Endothelial cell of umbilical vein (primary cell): ENCODE measurements at regions not wholly inside any gene's neighbourhood (a gene's known extent, or its start where the extent isn't known, plus 50 kb on each side); places are given as distances from the start of the nearest gene placed in this dataset.

Experiments
- BruUV-seq: library from RNA; stranded (reverse); fragments of 400-500 nt; replicated peaks from 2 replicates; lab custom pipeline; 2021; lab: Mats Ljungman, UMichigan
- CTCF ChIA-PET: fragments of 300-600, 350-600 bp; sonication (Branson Sonifier 250); formaldehyde crosslinking; loops from one replicate; lab custom pipeline; 2021; ENCODE audit warnings: antibody characterized with exemption, inconsistent platforms; lab: Charles Lee
- POLR2A ChIA-PET: fragments of 300-600, 350-600 bp; sonication (Branson Sonifier 250); formaldehyde crosslinking; loops from one replicate; lab custom pipeline; 2021; ENCODE audit warnings: antibody characterized with exemption, inconsistent platforms; lab: Charles Lee
- DNase-seq: peaks from one replicate; pipeline ENCODE4 v3.0.0-alpha.2; 2011; ENCODE audit warnings: low read depth, low spot score
- FAIRE-seq: peaks from 2 replicates; lab custom pipeline; 2011; peaks lifted over from hg19 to GRCh38; lab: Jason Lieb, UNC
- H2AFZ ChIP-seq: 2 replicates; pipeline ENCODE4 v1.6.0; 2012; ENCODE audit warnings: low read depth, low read length, control low read depth, inconsistent platforms
- H3K27ac ChIP-seq: 2 replicates; pipeline ENCODE4 v1.5.1; 2011; ENCODE audit warnings: low read depth, mild to moderate bottlenecking, control low read depth, low read length, moderate library complexity; ENCODE audit not compliant: insufficient read depth
- H3K27me3 ChIP-seq, 2 experiments: 2 replicates each; pipeline versions ENCODE4 v1.6.0 to v1.6.1; 2011; ENCODE audit warnings: low read length in 2 of 2, mixed read lengths in 1 of 2; ENCODE audit not compliant: control insufficient read depth in 2 of 2, insufficient read depth in 2 of 2
- H3K36me3 ChIP-seq, 2 experiments: 2 replicates in 1 of 2; 3 replicates in 1 of 2; pipeline ENCODE4 v1.5.1; 2011; ENCODE audit warnings: low read length in 2 of 2, mild to moderate bottlenecking in 1 of 2, moderate library complexity in 1 of 2; ENCODE audit not compliant: control insufficient read depth in 2 of 2, insufficient read depth in 2 of 2; ENCODE audit errors: extremely low read depth in 1 of 2
- H3K4me1 ChIP-seq: 3 replicates; pipeline ENCODE4 v1.5.1; 2011; ENCODE audit warnings: mild to moderate bottlenecking, low read length; ENCODE audit not compliant: control insufficient read depth, insufficient read depth; ENCODE audit errors: extremely low read depth
- H3K4me2 ChIP-seq: 2 replicates; pipeline ENCODE4 v1.6.1; 2011; ENCODE audit warnings: low read length, control low read depth, mixed read lengths; ENCODE audit not compliant: insufficient read depth
- H3K4me3 ChIP-seq, 3 experiments: fragments of 200-600 bp in 1 of 3; sonication (generic), shearing (Covaris generic) in 1 of 3; replicated peaks in 1 of 3; 2 replicates each; pipeline ENCODE4 v1.5.1; 2011 to 2016; ENCODE audit warnings: control low read depth in 3 of 3, low read length in 3 of 3, mild to moderate bottlenecking in 2 of 3, inconsistent platforms in 1 of 3, low read depth in 1 of 3, moderate library complexity in 1 of 3; ENCODE audit not compliant: insufficient read depth in 1 of 3
- H3K79me2 ChIP-seq: 2 replicates; pipeline ENCODE4 v1.6.0; 2012; ENCODE audit warnings: low read length, inconsistent platforms; ENCODE audit not compliant: control insufficient read depth, insufficient read depth
- H3K9ac ChIP-seq: replicated peaks from 2 replicates; pipeline ENCODE3; 2011; ENCODE audit warnings: low read length, control low read depth; ENCODE audit not compliant: insufficient read depth; ENCODE audit errors: extremely low read depth
- H3K9me1 ChIP-seq: replicated peaks from 3 replicates; pipeline ENCODE4 v1.6.0; 2011; ENCODE audit warnings: mild to moderate bottlenecking, low read length; ENCODE audit not compliant: control insufficient read depth, insufficient read depth; ENCODE audit errors: extremely low read depth
- H3K9me3 ChIP-seq: replicated peaks from 2 replicates; pipeline ENCODE4 v1.5.1; 2012; ENCODE audit warnings: low read length, inconsistent platforms; ENCODE audit not compliant: control insufficient read depth, insufficient read depth
- H4K20me1 ChIP-seq: replicated peaks from 2 replicates; pipeline ENCODE3; 2011; ENCODE audit warnings: mild to moderate bottlenecking, low read length; ENCODE audit not compliant: control insufficient read depth, insufficient read depth; ENCODE audit errors: extremely low read depth
- CTCF ChIP-seq, 2 donors: IDR thresholded peaks; 1 replicate in 1 of 2; 2 replicates in 1 of 2; pipeline ENCODE4 v1.5.1; 2011; ENCODE audit warnings: low read length in 2 of 2, mild to moderate bottlenecking in 2 of 2, moderate library complexity in 2 of 2, control low read depth in 1 of 2, inconsistent platforms in 1 of 2, low read depth in 1 of 2; ENCODE audit not compliant: insufficient read depth in 1 of 2; ENCODE audit errors: extremely low read depth in 1 of 2
- EZH2 ChIP-seq: IDR thresholded peaks from 2 replicates; pipeline ENCODE4 v1.6.1; 2012; ENCODE audit warnings: borderline replicate concordance, low read depth, mild to moderate bottlenecking, moderate library complexity, low read length, inconsistent platforms; ENCODE audit not compliant: severe bottlenecking
- FOS ChIP-seq: IDR thresholded peaks from 2 replicates; pipeline ENCODE4 v1.6.1; 2011; ENCODE audit warnings: mild to moderate bottlenecking, low read length, moderate library complexity, borderline replicate concordance; ENCODE audit not compliant: insufficient read depth
- GATA2 ChIP-seq: IDR thresholded peaks from 2 replicates; pipeline ENCODE4 v1.7.0; 2011; ENCODE audit warnings: low read depth, mild to moderate bottlenecking, moderate library complexity, mixed read lengths, low read length; ENCODE audit not compliant: insufficient read length, insufficient read depth
- JUN ChIP-seq: IDR thresholded peaks from 2 replicates; pipeline ENCODE4 v1.6.1; 2011; ENCODE audit warnings: borderline replicate concordance, low read depth; ENCODE audit not compliant: insufficient read length, insufficient read depth
- MAX ChIP-seq: IDR thresholded peaks from 2 replicates; pipeline ENCODE4 v1.6.1; 2011; ENCODE audit not compliant: insufficient read depth, insufficient read length
- MYC ChIP-seq: IDR thresholded peaks from one replicate; pipeline ENCODE4 v1.6.1; 2011; ENCODE audit warnings: mild to moderate bottlenecking, low read depth, low read length
- POLR2A ChIP-seq: IDR thresholded peaks from 2 replicates; pipeline ENCODE4 v1.6.1; 2012; ENCODE audit warnings: low read depth, mild to moderate bottlenecking, control low read depth, low read length
- POLR2AphosphoS5 ChIP-seq: IDR thresholded peaks from 2 replicates; pipeline ENCODE4 v1.6.1; 2012; ENCODE audit warnings: low read depth, mild to moderate bottlenecking, control low read depth, low read length, moderate library complexity; ENCODE audit not compliant: insufficient read depth
- dilution Hi-C: fragments of 300-500 bp; cut with MboI; formaldehyde crosslinking; loops from one replicate; pipeline ENCODE4 v1.15.0; 2019; ENCODE audit warnings: low sequenced_read_pairs; ENCODE audit not compliant: extremely low pct_ligation_motif_present
- intact Hi-C: fragments of 100-400 bp; cut with micrococcal nuclease; formaldehyde crosslinking; loops from one replicate; pipeline ENCODE4 v1.10.0; 2022

GRCh38 chr18:51884039-51884438 lies 456.0 kb upstream of the DCC start:
- CTCF ChIA-PET, result no interaction called here

More at GRCh38 chr18:51884039-51884438, 456.0 kb upstream of the DCC start:
- Histone ChIP-seq H3K27me3 (no peaks in the 10 kb centered on the region), H3K9ac (no peak overlapping the region), H4K20me1 (no peaks in the 10 kb centered on the region), H3K36me3 (no peaks in the 10 kb centered on the region), H3K4me2 (no peak overlapping the region), H3K9me3 (peaks cover 8% of the 10 kb centered on the region), H2AFZ (no peak overlapping the region), H3K79me2 (no peaks in the 10 kb centered on the region), H3K4me1 (no peaks in the 10 kb centered on the region), H3K27ac (no peak overlapping the region), H3K4me3 (no peak overlapping the region), H3K9me1 (no peaks in the 10 kb centered on the region)
- no peak for FAIRE-seq
- TF ChIP-seq POLR2A (no peak), JUN (no peak), CTCF (IDR thresholded peaks at IDR 0.05; ENCODE audit: extremely low read depth in 1 of 2, insufficient read depth in 1 of 2, low read depth in 1 of 2, low read length in 2 of 2) (no peak), GATA2 (no peak), EZH2 (no peak), POLR2AphosphoS5 (no peak), MAX (no peak), MYC (no peak), FOS (no peak)
- DNase-seq, result no peak
- BruUV-seq, result no TSS peak
- POLR2A ChIA-PET, result no interaction called here
- dilution Hi-C loops (no loop called here), intact Hi-C loops (no loop called here)
